Thoracic aorta (tissue), 2 donors: ENCODE measurements at regions not wholly inside any gene's neighbourhood (a gene's known extent, or its start where the extent isn't known, plus 50 kb on each side); places are given as distances from the start of the nearest gene placed in this dataset.

Source experiments
- ATAC-seq: fragments of 150-250 bp; one replicate; pipeline ENCODE4 v1.8.0; 2017; ENCODE audit warnings: low read depth; ENCODE audit not compliant: insufficient number of reproducible peaks, low FRiP score
- DNase-seq: peaks from one replicate; pipeline ENCODE4 v3.0.0-alpha.2; 2020; ENCODE audit warnings: low spot score
- H3K27ac ChIP-seq, 2 donors: fragments of 200-600 bp; sonication (generic); 1 replicate in 1 of 2; 2 replicates in 1 of 2; pipeline ENCODE4 v1.5.1; 2016; ENCODE audit warnings: mild to moderate bottlenecking in 2 of 2, moderate library complexity in 2 of 2
- H3K27me3 ChIP-seq: fragments of 200-600 bp; sonication (generic); replicated peaks from 2 replicates; pipeline ENCODE4 v1.6.0; 2016; ENCODE audit warnings: mild to moderate bottlenecking; ENCODE audit not compliant: insufficient read depth
- H3K36me3 ChIP-seq: fragments of 200-600 bp; sonication (generic); one replicate; pipeline ENCODE4 v1.5.1; 2016
- H3K4me1 ChIP-seq, 2 donors: fragments of 200-600 bp; sonication (generic); 1 replicate in 1 of 2; 2 replicates in 1 of 2; pipeline versions ENCODE4 v1.5.1 to v1.6.0; 2016; ENCODE audit warnings: low read depth in 2 of 2, mild to moderate bottlenecking in 1 of 2; ENCODE audit not compliant: control insufficient read depth in 1 of 2
- H3K4me3 ChIP-seq: fragments of 200-600 bp; sonication (generic); 2 replicates; pipeline ENCODE4 v1.5.1; 2016; ENCODE audit warnings: mild to moderate bottlenecking
- H3K9me3 ChIP-seq: fragments of 200-600 bp; sonication (generic); 2 replicates; pipeline ENCODE4 v1.5.1; 2016
- CTCF ChIP-seq: fragments of 200-600 bp; sonication (generic); IDR thresholded peaks from one replicate; pipeline ENCODE4 v1.5.1; 2019; ENCODE audit warnings: antibody characterized with exemption

GRCh38 chr1:39146681-39147080 is 57.8 kb upstream of the MACF1 start:
- Histone ChIP-seq H3K36me3 (no peaks in the 10 kb centered on the region), H3K27ac (no peak overlapping the region), H3K27me3 (no peaks in the 10 kb centered on the region), H3K9me3 (no peaks in the 10 kb centered on the region), H3K4me1 (peaks cover 6 to 26% of the 10 kb centered on the region in 2 donors), H3K4me3 (no peak overlapping the region)
- TF ChIP-seq CTCF: no peak
- DNase-seq (no peak), ATAC-seq (no peak)

- DNase-seq: no peak
- no peak for TF ChIP-seq CTCF
- no peak for ATAC-seq
- Histone ChIP-seq H3K9me3 (no peaks in the 10 kb centered on the region), H3K27me3 (no peaks in the 10 kb centered on the region), H3K4me1 (peaks cover 5 to 24% of the 10 kb centered on the region in 2 donors), H3K36me3 (no peaks in the 10 kb centered on the region), H3K4me3 (no peak overlapping the region), H3K27ac (no peak overlapping the region)
Observed at GRCh38 chr1:39147099-39148025, 57.1 kb upstream of the MACF1 start.

- no peaks in the 10 kb centered on the region for H3K36me3 ChIP-seq
- H3K27ac ChIP-seq: no peak overlapping the region
- no peak overlapping the region for H3K4me3 ChIP-seq
- H3K9me3 ChIP-seq: no peaks in the 10 kb centered on the region
- DNase-seq (no peak), ATAC-seq (no peak)
- no peaks in the 10 kb centered on the region for H3K27me3 ChIP-seq
- H3K4me1 ChIP-seq: peaks cover 10 to 30% of the 10 kb centered on the region in 2 donors
- TF ChIP-seq CTCF: no peak
Observed at GRCh38 chr1:39148942-39149341, 55.6 kb upstream of the MACF1 start.

GRCh38 chr1:39149509-39149908 is 55.0 kb upstream of the MACF1 start:
- peaks cover 16 to 36% of the 10 kb centered on the region in 2 donors for H3K4me1 ChIP-seq

GRCh38 chr1:39150779-39151178 is 53.7 kb upstream of the MACF1 start:
- no peak for DNase-seq
- no peak for TF ChIP-seq CTCF
- Histone ChIP-seq H3K4me3 (no peak overlapping the region), H3K36me3 (no peaks in the 10 kb centered on the region), H3K4me1 (peaks cover 24 to 48% of the 10 kb centered on the region in 2 donors), H3K27me3 (no peaks in the 10 kb centered on the region), H3K9me3 (no peaks in the 10 kb centered on the region), H3K27ac (no peak overlapping the region)
- no peak for ATAC-seq

More at GRCh38 chr1:39149509-39149908, 55.0 kb upstream of the MACF1 start:
- H3K9me3 ChIP-seq: no peaks in the 10 kb centered on the region
- no peaks in the 10 kb centered on the region for H3K36me3 ChIP-seq
- no peaks in the 10 kb centered on the region for H3K27me3 ChIP-seq
- no peak overlapping the region for H3K4me3 ChIP-seq
- DNase-seq (no peak), ATAC-seq (no peak)
- H3K27ac ChIP-seq: no peak overlapping the region
- TF ChIP-seq CTCF: no peak
